ENCODE measurements at regions not wholly inside any gene's neighbourhood (a gene's known extent, or its start where the extent isn't known, plus 50 kb on each side); places are given as distances from the start of the nearest gene placed in this dataset.

GRCh38 chr11:112516755-112517154 lies 256.1 kb upstream of the PLET1 start (continued):
- TF ChIP-seq, protein P1, sequence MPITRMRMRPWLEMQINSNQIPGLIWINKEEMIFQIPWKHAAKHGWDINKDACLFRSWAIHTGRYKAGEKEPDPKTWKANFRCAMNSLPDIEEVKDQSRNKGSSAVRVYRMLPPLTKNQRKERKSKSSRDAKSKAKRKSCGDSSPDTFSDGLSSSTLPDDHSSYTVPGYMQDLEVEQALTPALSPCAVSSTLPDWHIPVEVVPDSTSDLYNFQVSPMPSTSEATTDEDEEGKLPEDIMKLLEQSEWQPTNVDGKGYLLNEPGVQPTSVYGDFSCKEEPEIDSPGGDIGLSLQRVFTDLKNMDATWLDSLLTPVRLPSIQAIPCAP (CRISPR knock-in tag; IDR thresholded peaks at IDR 0.05): no peak
- TF ChIP-seq MYBL2 (CRISPR knock-in tag; IDR thresholded peaks at IDR 0.05) (no peak), MXD4 (CRISPR knock-in tag; IDR thresholded peaks at IDR 0.05; ENCODE audit: borderline replicate concordance) (no peak), GABPB1 (CRISPR knock-in tag; IDR thresholded peaks at IDR 0.05) (no peak), E2F1 (CRISPR knock-in tag; IDR thresholded peaks at IDR 0.05) (no peak), SMAD4 (CRISPR knock-in tag; IDR thresholded peaks at IDR 0.05) (no peak), GRHL2 (CRISPR knock-in tag; IDR thresholded peaks at IDR 0.05; ENCODE audit: insufficient replicate concordance, severe bottlenecking) (no peak), FOXK1 (CRISPR knock-in tag; IDR thresholded peaks at IDR 0.05) (no peak), NFE2L1 (CRISPR knock-in tag; IDR thresholded peaks at IDR 0.05) (no peak)

DNA sequence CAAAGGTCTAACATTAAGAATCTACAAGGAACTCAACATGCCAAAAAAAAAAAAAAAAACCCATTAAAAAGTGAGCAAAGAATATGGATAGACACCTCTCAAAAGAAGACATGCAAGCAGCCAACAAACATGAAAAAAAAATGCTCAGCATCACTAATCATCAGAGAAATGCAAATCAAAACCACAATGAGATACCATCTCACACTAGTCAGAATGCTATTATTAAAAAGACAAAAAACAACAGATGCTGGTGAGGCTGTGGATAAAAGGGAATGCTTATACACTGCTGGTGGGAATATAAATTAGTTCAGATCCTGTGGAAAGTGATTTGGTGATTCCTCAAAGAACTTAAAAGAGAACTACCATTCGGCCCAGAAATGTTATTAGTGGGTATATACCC lies 257.7 kb upstream of the PLET1 start:
- ATAC-seq (no peak), DNase-seq (ENCODE audit: low spot score) (no peak)
- ChIA-PET CTCF (no interaction called here), POLR2A (no interaction called here)
- Mint-ChIP-seq H3K9me3 (peaks cover 5% of the 10 kb centered on the region), H3K4me1 (peaks cover 13% of the 10 kb centered on the region), H3K27ac (no peak overlapping the region), H3K4me3 (no peak overlapping the region), H3K27me3 (ENCODE audit: low read depth) (no peaks in the 10 kb centered on the region), H3K36me3 (no peaks in the 10 kb centered on the region)
- TF ChIP-seq ZNF263 (CRISPR knock-in tag; IDR thresholded peaks at IDR 0.05; ENCODE audit: low read depth): no peak

- ATAC-seq: no peak; the same call in 1 of the 2 replicates
- ChIA-PET CTCF (interaction anchor here (1.4 to 1.6 kb wide), 2 partner anchors 36 to 66 kb away, joined by 3 to 4 read pairs; no protein-coding TSS in a partner anchor), POLR2A (no interaction called here)
- no peak for DNase-seq (ENCODE audit: low spot score)
- no peaks in the 10 kb centered on the region for H3K27me3 Mint-ChIP-seq (ENCODE audit: low read depth)
- H3K9me3 Mint-ChIP-seq: peaks cover 5% of the 10 kb centered on the region
- H3K4me3 Mint-ChIP-seq: no peak overlapping the region
- H3K27ac Mint-ChIP-seq: 0 out of 2 replicates have a peak overlapping the region, but pooled peaks have one; percentile 33
- peaks cover 16% of the 10 kb centered on the region for H3K4me1 Mint-ChIP-seq
- H3K36me3 Mint-ChIP-seq: no peaks in the 10 kb centered on the region
- TF ChIP-seq, protein P2, sequence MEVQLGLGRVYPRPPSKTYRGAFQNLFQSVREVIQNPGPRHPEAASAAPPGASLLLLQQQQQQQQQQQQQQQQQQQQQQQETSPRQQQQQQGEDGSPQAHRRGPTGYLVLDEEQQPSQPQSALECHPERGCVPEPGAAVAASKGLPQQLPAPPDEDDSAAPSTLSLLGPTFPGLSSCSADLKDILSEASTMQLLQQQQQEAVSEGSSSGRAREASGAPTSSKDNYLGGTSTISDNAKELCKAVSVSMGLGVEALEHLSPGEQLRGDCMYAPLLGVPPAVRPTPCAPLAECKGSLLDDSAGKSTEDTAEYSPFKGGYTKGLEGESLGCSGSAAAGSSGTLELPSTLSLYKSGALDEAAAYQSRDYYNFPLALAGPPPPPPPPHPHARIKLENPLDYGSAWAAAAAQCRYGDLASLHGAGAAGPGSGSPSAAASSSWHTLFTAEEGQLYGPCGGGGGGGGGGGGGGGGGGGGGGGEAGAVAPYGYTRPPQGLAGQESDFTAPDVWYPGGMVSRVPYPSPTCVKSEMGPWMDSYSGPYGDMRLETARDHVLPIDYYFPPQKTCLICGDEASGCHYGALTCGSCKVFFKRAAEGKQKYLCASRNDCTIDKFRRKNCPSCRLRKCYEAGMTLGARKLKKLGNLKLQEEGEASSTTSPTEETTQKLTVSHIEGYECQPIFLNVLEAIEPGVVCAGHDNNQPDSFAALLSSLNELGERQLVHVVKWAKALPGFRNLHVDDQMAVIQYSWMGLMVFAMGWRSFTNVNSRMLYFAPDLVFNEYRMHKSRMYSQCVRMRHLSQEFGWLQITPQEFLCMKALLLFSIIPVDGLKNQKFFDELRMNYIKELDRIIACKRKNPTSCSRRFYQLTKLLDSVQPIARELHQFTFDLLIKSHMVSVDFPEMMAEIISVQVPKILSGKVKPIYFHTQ (CRISPR knock-in tag; IDR thresholded peaks at IDR 0.05): no peak
- no peak for TF ChIP-seq GTF2I (CRISPR knock-in tag; conservative IDR thresholded peaks at IDR 0.05)
- TF ChIP-seq, protein P3, sequence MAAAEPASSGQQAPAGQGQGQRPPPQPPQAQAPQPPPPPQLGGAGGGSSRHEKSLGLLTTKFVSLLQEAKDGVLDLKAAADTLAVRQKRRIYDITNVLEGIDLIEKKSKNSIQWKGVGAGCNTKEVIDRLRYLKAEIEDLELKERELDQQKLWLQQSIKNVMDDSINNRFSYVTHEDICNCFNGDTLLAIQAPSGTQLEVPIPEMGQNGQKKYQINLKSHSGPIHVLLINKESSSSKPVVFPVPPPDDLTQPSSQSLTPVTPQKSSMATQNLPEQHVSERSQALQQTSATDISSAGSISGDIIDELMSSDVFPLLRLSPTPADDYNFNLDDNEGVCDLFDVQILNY (CRISPR knock-in tag; IDR thresholded peaks at IDR 0.05): no peak
- no peak for TF ChIP-seq ATF1 (CRISPR knock-in tag; IDR thresholded peaks at IDR 0.05)
- no peak for TF ChIP-seq ATF6 (CRISPR knock-in tag; IDR thresholded peaks at IDR 0.05)
- TF ChIP-seq TCF7 (CRISPR knock-in tag; IDR thresholded peaks at IDR 0.05; ENCODE audit: low read depth): no peak
- no peak for TF ChIP-seq NFE2L1 (CRISPR knock-in tag; IDR thresholded peaks at IDR 0.05)
- no peak for TF ChIP-seq ZNF416 (CRISPR knock-in tag; IDR thresholded peaks at IDR 0.05)
- no peak for TF ChIP-seq ZNF281 (CRISPR knock-in tag; IDR thresholded peaks at IDR 0.05)
- TF ChIP-seq PREB (CRISPR knock-in tag; IDR thresholded peaks at IDR 0.05; ENCODE audit: borderline replicate concordance): no peak
- TF ChIP-seq ZNF317 (CRISPR knock-in tag; IDR thresholded peaks at IDR 0.05; ENCODE audit: borderline replicate concordance, low read depth): no peak
Measured at GRCh38 chr11:112519751-112520150, 259.1 kb upstream of the PLET1 start.

All from WTC11 (cell line).